Islet precursor cell (in vitro differentiated cells): ENCODE measurements at regions not wholly inside any gene's neighbourhood (a gene's known extent, or its start where the extent isn't known, plus 50 kb on each side); places are given as distances from the start of the nearest gene placed in this dataset.

Source experiments
- DNase-seq: peaks from one replicate; pipeline ENCODE4 v3.0.0-alpha.2; 2018

DNA sequence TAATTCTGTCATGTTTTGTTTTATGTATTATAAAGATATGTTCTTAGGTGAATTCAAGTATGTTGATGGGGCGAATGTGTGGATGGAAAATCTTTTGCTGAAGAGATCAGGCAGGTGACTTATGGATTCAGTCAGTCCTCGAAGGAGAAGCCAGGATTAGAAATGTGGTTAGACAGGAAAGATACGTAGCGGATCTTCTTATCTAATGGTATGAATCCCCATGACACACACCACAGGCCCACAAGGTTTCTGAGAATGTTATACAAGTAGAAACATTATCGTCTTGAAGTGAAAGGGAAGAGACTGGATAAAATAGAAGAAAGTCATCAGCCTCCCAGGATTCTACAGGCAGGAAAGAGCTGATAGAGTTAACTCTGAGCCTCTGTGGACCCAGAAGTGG is 69.0 kb upstream of the RFXAP start:
- DNase-seq, result no peak

DNA sequence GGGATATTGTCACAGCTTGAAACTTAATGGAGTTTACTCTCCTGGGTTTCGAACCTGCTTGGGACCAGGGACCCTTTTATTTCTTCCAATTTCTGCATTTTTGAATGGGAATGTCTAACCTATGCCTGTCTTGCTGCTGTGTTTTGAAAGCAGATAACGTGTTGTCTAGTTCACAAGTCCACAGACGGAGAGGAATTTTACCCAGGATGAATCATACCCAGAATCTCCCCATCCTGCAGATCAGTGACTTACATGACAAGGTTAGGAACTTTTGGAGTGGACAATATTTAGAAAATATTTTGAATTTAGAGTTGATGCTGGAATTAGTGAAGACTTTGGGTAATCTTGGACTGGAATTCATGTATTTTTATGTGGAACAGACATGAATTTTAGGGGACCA is 68.6 kb upstream of the RFXAP start:
- no peak for DNase-seq

DNA sequence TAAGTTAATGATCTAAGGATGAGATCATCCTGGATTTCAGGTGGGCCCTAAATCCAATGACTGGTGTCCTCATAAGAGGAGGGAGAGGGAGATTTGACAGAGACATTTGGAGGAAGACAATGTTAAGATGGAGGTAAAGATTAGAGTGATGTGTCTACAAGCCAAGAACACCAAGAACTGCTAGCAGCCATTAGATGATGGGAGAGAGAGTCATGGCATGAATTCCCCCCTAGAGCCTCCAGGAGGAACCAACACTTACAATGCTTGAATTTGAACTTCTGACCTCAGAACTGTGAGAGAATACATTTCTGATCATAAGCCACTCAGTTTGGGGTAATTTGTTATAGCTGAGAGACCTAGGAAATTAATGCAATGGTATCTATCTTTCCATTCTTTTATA is 68.1 kb upstream of the RFXAP start:
- no peak for DNase-seq

DNA sequence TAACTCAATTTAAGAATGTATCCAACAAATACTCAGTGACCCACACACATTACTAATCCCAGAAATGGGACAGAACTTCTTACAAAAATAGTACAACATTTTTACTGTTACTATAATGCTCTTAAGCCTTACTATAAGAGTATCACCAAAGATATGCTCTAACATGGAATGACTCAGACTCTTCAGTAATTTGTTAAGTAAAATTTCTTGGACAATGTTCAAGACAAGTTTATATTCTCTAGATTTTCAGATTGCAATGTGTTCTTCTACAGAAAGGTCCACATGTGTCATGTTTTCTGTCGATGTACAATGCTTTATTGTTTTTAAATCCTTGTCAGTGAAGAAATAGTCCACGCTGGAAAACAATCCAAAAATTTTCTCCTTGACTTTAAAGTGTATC is 66.3 kb upstream of the RFXAP start:
- no peak for DNase-seq

DNA sequence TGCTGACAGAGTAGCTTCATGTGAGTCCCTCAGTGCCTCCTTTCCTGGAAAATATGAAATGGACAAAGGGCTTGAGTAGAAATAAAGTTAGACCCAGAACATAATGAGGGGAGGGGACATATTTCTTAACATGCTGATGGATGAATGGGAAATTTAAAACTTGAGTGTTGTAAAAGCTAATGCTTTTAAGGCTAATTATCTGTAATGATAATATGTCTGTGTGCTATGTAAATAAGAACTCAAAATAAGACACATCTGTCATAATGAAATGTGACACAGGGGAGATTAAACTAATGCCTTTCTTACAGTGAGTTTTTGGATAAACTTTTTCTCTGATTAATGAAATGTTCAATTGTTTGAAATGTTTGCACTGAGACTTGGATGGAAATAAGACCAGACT is 65.8 kb upstream of the RFXAP start:
- no peak for DNase-seq

DNA sequence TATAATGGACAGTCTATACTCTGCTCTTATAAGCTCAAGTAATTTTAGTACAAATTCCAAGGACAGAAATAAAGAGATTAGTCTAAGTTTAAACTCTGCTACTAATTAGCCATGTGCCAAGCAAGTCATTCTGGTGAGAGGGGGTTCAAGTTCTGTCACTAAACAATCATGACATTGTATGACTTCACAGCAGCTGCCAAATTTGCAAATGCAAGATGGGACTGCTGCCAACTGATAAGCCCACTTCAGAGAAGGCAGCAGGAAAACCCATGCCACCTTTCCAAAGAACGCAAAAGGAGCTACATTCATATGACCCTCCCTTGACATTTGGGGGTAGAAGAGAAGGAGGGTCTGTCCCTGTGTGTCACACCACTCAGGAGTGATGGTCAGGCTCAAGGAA is 60.7 kb upstream of the RFXAP start:
- DNase-seq, result no peak

DNA sequence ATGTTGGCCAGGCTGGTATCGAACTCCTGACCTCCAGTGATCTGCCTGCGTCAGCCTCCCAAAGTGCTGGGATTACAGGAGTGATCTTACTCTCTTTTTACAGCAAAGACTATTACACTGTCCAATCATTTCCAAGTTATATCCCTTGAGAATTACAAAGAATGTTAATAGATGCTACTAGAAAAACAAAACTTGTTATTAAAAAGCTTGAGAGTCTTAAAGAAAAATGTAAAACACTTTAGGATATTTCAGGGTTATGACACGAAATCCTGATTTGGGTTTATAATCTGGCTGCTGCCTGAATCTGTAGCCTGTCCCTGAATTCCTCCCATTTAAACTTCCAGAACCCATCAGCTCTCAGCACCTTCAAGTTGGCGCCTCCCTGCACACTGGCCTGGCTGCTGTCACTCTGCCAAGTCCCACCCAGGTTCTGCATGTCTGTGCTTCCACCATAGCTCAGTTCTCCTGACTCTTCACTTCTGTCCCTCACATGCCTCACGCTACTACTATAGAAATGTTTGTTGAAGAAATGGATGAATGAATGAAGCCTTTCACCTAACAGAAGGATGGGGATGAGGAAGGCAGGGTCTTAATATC is 55.8 kb upstream of the RFXAP start:
- DNase-seq, result no peak

DNA sequence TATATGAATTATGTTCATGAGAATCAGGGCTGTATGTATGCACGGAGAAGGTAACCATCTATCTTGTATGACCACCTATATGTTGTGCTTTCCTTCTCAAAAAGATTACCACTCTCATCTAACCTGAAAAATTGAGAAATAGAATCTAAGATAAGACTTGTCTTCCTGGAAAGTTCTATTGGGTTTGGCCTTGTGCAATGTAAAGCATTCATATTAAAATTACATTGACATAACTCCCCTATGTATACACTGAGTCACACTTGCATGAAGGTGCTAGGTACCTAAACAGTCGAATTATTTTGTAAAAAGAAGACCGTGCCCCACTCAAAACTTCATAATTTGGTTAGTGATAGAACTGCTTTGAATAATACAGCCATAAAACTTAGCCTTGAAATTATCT is 54.5 kb upstream of the RFXAP start:
- DNase-seq, result no peak

DNA sequence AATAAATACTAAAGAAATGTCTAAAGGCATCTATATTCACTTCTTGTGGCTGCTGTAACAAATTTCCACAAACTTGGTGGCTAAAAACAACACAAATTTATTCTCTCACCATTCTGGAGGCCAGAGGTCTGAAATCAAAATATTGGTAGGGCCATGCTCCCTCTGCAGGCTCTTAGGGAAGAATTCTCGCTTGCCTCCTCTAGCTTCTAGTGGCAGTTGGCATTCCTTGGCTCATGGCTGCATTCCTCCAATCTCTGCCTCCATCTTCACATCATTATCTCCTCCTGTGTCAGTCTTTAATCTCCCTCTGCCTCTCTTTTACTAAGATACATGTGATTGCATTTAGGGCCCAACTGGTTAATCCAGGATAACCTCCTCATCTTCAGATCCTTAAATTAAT is 54.1 kb upstream of the RFXAP start:
- no peak for DNase-seq

DNA sequence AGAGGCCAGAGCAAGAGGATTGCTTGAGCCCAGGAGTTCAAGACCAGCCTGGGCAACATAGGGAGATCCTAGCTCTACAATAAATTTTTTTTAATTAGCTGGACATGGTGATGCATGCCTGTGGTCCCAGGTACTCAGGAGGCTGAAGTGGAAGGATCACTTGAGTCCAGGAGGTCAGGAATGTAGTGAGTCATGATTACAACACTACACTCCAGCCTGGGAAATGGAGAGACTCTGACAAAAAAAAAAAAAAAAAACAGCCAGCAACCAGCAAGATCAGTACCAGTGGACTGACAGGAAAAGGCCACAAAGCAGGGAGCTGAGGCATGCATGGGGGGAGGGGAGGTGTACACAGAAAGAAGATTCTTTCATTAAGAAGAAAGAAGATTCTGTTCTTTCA is 52.7 kb upstream of the RFXAP start:
- peak; percentile 79 for DNase-seq

DNA sequence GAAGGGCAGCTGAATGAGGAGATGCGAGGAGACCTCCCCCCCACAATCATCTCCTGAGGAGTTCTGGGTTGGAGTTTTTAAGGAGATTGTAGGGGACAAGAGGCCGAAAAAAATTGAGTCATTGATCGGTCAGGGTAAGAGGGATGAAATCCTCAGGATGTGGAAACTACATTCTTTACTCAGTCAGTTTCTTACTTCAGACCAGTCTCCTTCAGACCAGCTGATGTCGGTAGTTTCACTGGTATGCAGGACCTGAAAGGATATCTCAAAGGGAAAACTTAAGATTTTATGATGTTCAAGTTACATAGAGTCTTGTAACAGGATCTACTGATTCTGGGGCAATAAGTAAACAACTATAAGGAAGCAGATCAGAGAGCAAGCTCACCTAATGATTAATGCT is 51.7 kb upstream of the RFXAP start:
- no peak for DNase-seq

DNA sequence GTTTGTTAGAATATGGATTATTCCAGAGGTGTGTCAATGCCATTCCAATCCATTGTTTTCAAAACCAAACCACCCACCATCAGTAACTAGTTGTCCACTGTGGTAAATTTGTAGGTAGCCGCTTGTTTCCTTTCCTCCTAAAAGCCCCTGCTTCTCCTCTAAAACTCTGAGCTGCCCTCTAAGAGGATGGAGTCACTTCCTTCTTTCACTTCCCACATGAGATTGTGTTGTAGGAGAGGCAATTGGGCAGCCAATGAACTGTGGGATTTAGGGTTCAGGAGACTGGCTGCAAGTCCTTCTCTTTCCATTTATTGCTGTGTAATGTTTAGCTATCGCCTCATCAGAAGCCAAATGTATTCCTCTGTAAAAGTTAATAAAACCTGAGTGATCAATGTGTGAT is 49.9 kb upstream of the RFXAP start:
- DNase-seq, result no peak
